B cell (primary cell): ENCODE measurements at regions not wholly inside any gene's neighbourhood (a gene's known extent, or its start where the extent isn't known, plus 50 kb on each side); places are given as distances from the start of the nearest gene placed in this dataset.

Experiments
- ATAC-seq: fragments of 200-7000 bp; cut with Tn5 transposase; one replicate; pipeline ENCODE4 v1.10.0; 2021; ENCODE audit warnings: low read depth, mild to moderate bottlenecking, moderate number of reproducible peaks, moderate library complexity
- CTCF ChIA-PET: fragments of 350-600 bp; sonication (Branson Sonifier 250); formaldehyde crosslinking; loops from one replicate; lab custom pipeline; 2021; ENCODE audit warnings: antibody characterized with exemption, inconsistent platforms; lab: Charles Lee
- POLR2A ChIA-PET: fragments of 350-600 bp; sonication (Branson Sonifier 250); formaldehyde crosslinking; loops from one replicate; lab custom pipeline; 2021; ENCODE audit warnings: antibody characterized with exemption; lab: Charles Lee
- DNase-seq: peaks from one replicate; pipeline ENCODE4 v3.0.0; 2013
- H2AFZ ChIP-seq: 2 replicates; pipeline ENCODE4 v1.6.1; 2012; ENCODE audit warnings: mild to moderate bottlenecking, low read depth, low read length; ENCODE audit not compliant: insufficient read depth, poor library complexity, severe bottlenecking
- H3K27ac ChIP-seq, 2 donors: 1 replicate in 1 of 2; 2 replicates in 1 of 2; pipeline ENCODE4 v1.5.1; 2012 to 2013; ENCODE audit warnings: low read length in 2 of 2, mild to moderate bottlenecking in 2 of 2, moderate library complexity in 1 of 2
- H3K27me3 ChIP-seq, 4 experiments: fragments of 200-600 bp in 1 of 4; sonication (generic) in 1 of 4; replicated peaks in 1 of 4; 1 replicate in 2 of 4; 2 replicates in 2 of 4; pipeline versions ENCODE4 v1.6.1 to v1.7.0; 2013 to 2016; ENCODE audit warnings: low read length in 3 of 4, mild to moderate bottlenecking in 2 of 4, mixed read lengths in 1 of 4, moderate library complexity in 1 of 4; ENCODE audit not compliant: insufficient read depth in 4 of 4, control insufficient read depth in 3 of 4; ENCODE audit errors: control extremely low read depth in 1 of 4
- H3K36me3 ChIP-seq, 2 experiments: replicated peaks in 1 of 2; 1 replicate in 1 of 2; 2 replicates in 1 of 2; pipeline versions ENCODE4 v1.6.1 to v1.7.1; 2013; ENCODE audit warnings: low read length in 1 of 2; ENCODE audit not compliant: insufficient read depth in 2 of 2, control insufficient read depth in 1 of 2; ENCODE audit errors: control extremely low read depth in 1 of 2, extremely low read depth in 1 of 2
- H3K4me1 ChIP-seq, 2 donors: fragments of 200-600 bp in 1 of 2; sonication (generic) in 1 of 2; 1 replicate in 1 of 2; 2 replicates in 1 of 2; pipeline versions ENCODE4 v1.5.1 to v1.6.1; 2013 to 2017; ENCODE audit warnings: low read length in 2 of 2; ENCODE audit not compliant: control insufficient read depth in 2 of 2, insufficient read depth in 2 of 2
- H3K4me2 ChIP-seq: replicated peaks from 2 replicates; pipeline ENCODE3; 2012; ENCODE audit warnings: mild to moderate bottlenecking, low read depth, low read length; ENCODE audit not compliant: poor library complexity, severe bottlenecking
- H3K4me3 ChIP-seq, 5 experiments: fragments of 200-600 bp in 1 of 5; sonication (generic) in 1 of 5; 1 replicate in 3 of 5; 2 replicates in 2 of 5; pipeline versions ENCODE4 v1.5.1 to v1.7.0; 2011 to 2016; ENCODE audit warnings: low read length in 4 of 5, mild to moderate bottlenecking in 4 of 5, low read depth in 2 of 5, control low read depth in 1 of 5, moderate library complexity in 1 of 5; ENCODE audit not compliant: insufficient read depth in 1 of 5; ENCODE audit errors: control extremely low read depth in 1 of 5, extremely low read depth in 1 of 5
- H3K79me2 ChIP-seq: fragments of 200-600 bp; sonication (generic); one replicate; pipeline ENCODE4 v1.6.0; 2016; ENCODE audit warnings: low read length; ENCODE audit not compliant: control insufficient read depth, insufficient read depth
- H3K9ac ChIP-seq: fragments of 200-600 bp; sonication (generic); 2 replicates; pipeline ENCODE4 v1.6.1; 2017; ENCODE audit warnings: mild to moderate bottlenecking, low read length, moderate library complexity
- H3K9me3 ChIP-seq, 3 donors: one replicate each; pipeline versions ENCODE4 v1.6.1 to v1.7.1; 2013; ENCODE audit warnings: low read length in 2 of 3; ENCODE audit not compliant: control insufficient read depth in 2 of 3, insufficient read depth in 1 of 3; ENCODE audit errors: control extremely low read depth in 1 of 3
- H4K20me1 ChIP-seq: 2 replicates; pipeline ENCODE4 v1.6.0; 2012; ENCODE audit warnings: mild to moderate bottlenecking, low read length; ENCODE audit not compliant: insufficient read depth, control insufficient read depth, poor library complexity, severe bottlenecking
- H3K27ac Mint-ChIP-seq: one replicate; pipeline ENCODE4 v1.8.0; 2021; ENCODE audit warnings: mixed read lengths
- H3K27me3 Mint-ChIP-seq: one replicate; pipeline ENCODE4 v1.8.0; 2021; ENCODE audit warnings: mixed read lengths
- H3K4me1 Mint-ChIP-seq: one replicate; pipeline ENCODE4 v1.8.0; 2021; ENCODE audit warnings: mixed read lengths
- H3K4me3 Mint-ChIP-seq: one replicate; pipeline ENCODE4 v1.8.0; 2021; ENCODE audit warnings: mixed read lengths
- H3K9me3 Mint-ChIP-seq: one replicate; pipeline ENCODE4 v1.8.0; 2022; ENCODE audit warnings: mixed read lengths; ENCODE audit not compliant: insufficient read depth
- CTCF ChIP-seq: fragments of 200-600 bp; IDR thresholded peaks from one replicate; pipeline ENCODE4 v1.8.0; 2022; ENCODE audit warnings: antibody characterized with exemption, mild to moderate bottlenecking
- EZH2 ChIP-seq: IDR thresholded peaks from 2 replicates; pipeline ENCODE4 v1.6.1; 2012; ENCODE audit warnings: borderline replicate concordance, low read depth, mild to moderate bottlenecking, moderate library complexity, low read length; ENCODE audit not compliant: insufficient read depth, poor library complexity, severe bottlenecking
- WGBS: methylation state at CpG from one replicate; pipeline ENCODE4 v1.1.5; 2013; ENCODE audit warnings: missing lambda C conversion rate; ENCODE audit not compliant: insufficient coverage; 5-methylcytosine and 5-hydroxymethylcytosine counted together
- intact Hi-C: fragments of 100-400 bp; cut with micrococcal nuclease; formaldehyde crosslinking; loops from one replicate; pipeline ENCODE4 v1.10.0; 2022

GRCh38 chr2:81870119-81870518, 1565.6 kb upstream of the LRRTM1 start:
- intact Hi-C loops = no loop called here
- Histone ChIP-seq H4K20me1 (no peaks in the 10 kb centered on the region), H3K36me3 (no peaks in the 10 kb centered on the region), H2AFZ (no peak overlapping the region), H3K27ac (no peak overlapping the region), H3K4me1 (no peaks in the 10 kb centered on the region), H3K9me3 (no peaks in the 10 kb centered on the region), H3K9ac (no peak overlapping the region), H3K79me2 (no peaks in the 10 kb centered on the region), H3K4me2 (no peak overlapping the region), H3K27me3 (no peaks in the 10 kb centered on the region), H3K4me3 (no peak overlapping the region)
- Mint-ChIP-seq H3K9me3 (peaks cover 2% of the 10 kb centered on the region), H3K27ac (no peak overlapping the region), H3K27me3 (no peaks in the 10 kb centered on the region), H3K4me3 (no peak overlapping the region), H3K4me1 (no peaks in the 10 kb centered on the region)
- TF ChIP-seq CTCF (no peak), EZH2 (no peak)
- CTCF ChIA-PET = no interaction called here
- ATAC-seq = no peak
- no peak for DNase-seq
- POLR2A ChIA-PET = no interaction called here
- no CpG with 5 or more reads among the region's 1 CpG for WGBS

- no peaks in the 10 kb centered on the region for H4K20me1 ChIP-seq
- 0% methylated on average over 2 of the region's 3 CpGs for WGBS
- H3K4me1 Mint-ChIP-seq = no peaks in the 10 kb centered on the region
- ChIA-PET POLR2A (no interaction called here), CTCF (no interaction called here)
- no peak overlapping the region for H3K27ac Mint-ChIP-seq
- DNase-seq (no peak), ATAC-seq (no peak)
- peaks cover 4% of the 10 kb centered on the region for H3K9me3 Mint-ChIP-seq
- no peak overlapping the region for H3K4me3 ChIP-seq
- TF ChIP-seq EZH2 (no peak), CTCF (no peak)
- no peak overlapping the region for H3K27ac ChIP-seq
- no peak overlapping the region for H3K4me2 ChIP-seq
- H3K27me3 Mint-ChIP-seq = no peaks in the 10 kb centered on the region
- intact Hi-C loops = no loop called here
- H3K9me3 ChIP-seq = no peaks in the 10 kb centered on the region
- no peaks in the 10 kb centered on the region for H3K27me3 ChIP-seq
- no peak overlapping the region for H3K9ac ChIP-seq
- H3K4me1 ChIP-seq = no peaks in the 10 kb centered on the region
- H3K4me3 Mint-ChIP-seq = no peak overlapping the region
- no peak overlapping the region for H2AFZ ChIP-seq
- no peaks in the 10 kb centered on the region for H3K36me3 ChIP-seq
- H3K79me2 ChIP-seq = no peaks in the 10 kb centered on the region
Observed at GRCh38 chr2:81858998-81859397, 1554.4 kb upstream of the LRRTM1 start.
